Small intestine (tissue), 7 donors: ENCODE measurements at regions not wholly inside any gene's neighbourhood (a gene's known extent, or its start where the extent isn't known, plus 50 kb on each side); places are given as distances from the start of the nearest gene placed in this dataset.

Experiments used
- DNase-seq, 2 donors: peaks; one replicate each; pipeline versions ENCODE4 v3.0.0 to v3.0.0-alpha.2; 2013
- FAIRE-seq: peaks from 2 replicates; lab custom pipeline; 2012; peaks lifted over from hg19 to GRCh38; lab: Jason Lieb, UNC
- H3K27ac ChIP-seq, 3 donors: one replicate each; pipeline ENCODE4 v1.5.1; 2013; ENCODE audit warnings: low read length in 2 of 3, mild to moderate bottlenecking in 2 of 3, control low read depth in 1 of 3, inconsistent platforms in 1 of 3, low read depth in 1 of 3, moderate library complexity in 1 of 3
- H3K27me3 ChIP-seq, 3 donors: one replicate each; pipeline ENCODE4 v1.6.1; 2013; ENCODE audit warnings: low read length in 3 of 3, inconsistent platforms in 1 of 3; ENCODE audit not compliant: control insufficient read depth in 3 of 3, insufficient read depth in 3 of 3
- H3K36me3 ChIP-seq, 3 donors: one replicate each; pipeline ENCODE4 v1.6.1; 2013; ENCODE audit warnings: low read length in 3 of 3, inconsistent platforms in 1 of 3, low read depth in 1 of 3, mild to moderate bottlenecking in 1 of 3, moderate library complexity in 1 of 3; ENCODE audit not compliant: control insufficient read depth in 3 of 3, insufficient read depth in 2 of 3
- H3K4me1 ChIP-seq, 3 donors: one replicate each; pipeline ENCODE4 v1.6.1; 2013; ENCODE audit warnings: low read length in 2 of 3, inconsistent platforms in 1 of 3, low read depth in 1 of 3, mild to moderate bottlenecking in 1 of 3, moderate library complexity in 1 of 3; ENCODE audit not compliant: control insufficient read depth in 3 of 3, insufficient read depth in 2 of 3
- H3K4me3 ChIP-seq, 3 donors: one replicate each; pipeline ENCODE4 v1.5.1; 2013; ENCODE audit warnings: low read length in 3 of 3, control low read depth in 1 of 3, inconsistent platforms in 1 of 3, low read depth in 1 of 3, mild to moderate bottlenecking in 1 of 3, moderate library complexity in 1 of 3
- H3K9me3 ChIP-seq, 2 donors: one replicate each; pipeline ENCODE4 v1.6.1; 2013; ENCODE audit warnings: low read depth in 1 of 2, low read length in 1 of 2; ENCODE audit not compliant: control insufficient read depth in 2 of 2, insufficient read depth in 1 of 2
- WGBS, 3 donors: extraction: QIAGEN DNeasy Blood & Tissue Kit; methylation state at CpG; one replicate each; pipeline ENCODE4 v1.1.7; 2013; 5-methylcytosine and 5-hydroxymethylcytosine counted together
- donor health status: healthy with polysubstance abuse.
- donor health status: control.
- donor health status: control.
- donor health status: Bipolar disorder and iron deficiency.
- donor health status: healthy.

GRCh38 chr18:51778115-51778514 is 561.9 kb upstream of the DCC start:
- DNase-seq (no peak), FAIRE-seq (no peak)
- H3K4me1 ChIP-seq, result no peaks in the 10 kb centered on the region
- no peak overlapping the region for H3K4me3 ChIP-seq
- no peak overlapping the region for H3K27ac ChIP-seq
- no peaks in the 10 kb centered on the region for H3K9me3 ChIP-seq
- WGBS, 3 donors, result 65 to 74% (median 68%) methylated on average over 4 of the region's 4 CpGs
- no peaks in the 10 kb centered on the region for H3K36me3 ChIP-seq
- no peaks in the 10 kb centered on the region for H3K27me3 ChIP-seq

- Histone ChIP-seq H3K4me3 (no peak overlapping the region), H3K4me1 (no peaks in the 10 kb centered on the region), H3K9me3 (no peaks in the 10 kb centered on the region), H3K27ac (no peak overlapping the region), H3K27me3 (no peaks in the 10 kb centered on the region), H3K36me3 (no peaks in the 10 kb centered on the region)
- DNase-seq (no peak), FAIRE-seq (no peak)
- WGBS, 3 donors, result 70 to 91% (median 79%) methylated on average over 1 of the region's 1 CpG
Measured at GRCh38 chr18:51789871-51790270, 550.1 kb upstream of the DCC start.

GRCh38 chr18:51801514-51801913 is 538.5 kb upstream of the DCC start:
- Histone ChIP-seq H3K4me3 (no peak overlapping the region), H3K36me3 (no peaks in the 10 kb centered on the region), H3K27me3 (no peaks in the 10 kb centered on the region), H3K4me1 (no peaks in the 10 kb centered on the region), H3K9me3 (no peaks in the 10 kb centered on the region), H3K27ac (no peak overlapping the region)
- DNase-seq (no peak), FAIRE-seq (no peak)
- WGBS, 3 donors, result 81 to 95% (median 84%) methylated on average over 1 of the region's 1 CpG

- Histone ChIP-seq H3K36me3 (no peaks in the 10 kb centered on the region), H3K27ac (no peak overlapping the region), H3K4me1 (no peaks in the 10 kb centered on the region), H3K27me3 (no peaks in the 10 kb centered on the region), H3K4me3 (no peak overlapping the region), H3K9me3 (no peaks in the 10 kb centered on the region)
- FAIRE-seq (no peak), DNase-seq (no peak)
- 86 to 95% (median 89%) methylated on average over 4 of the region's 4 CpGs for WGBS, 3 donors
Measured at GRCh38 chr18:51802569-51803428, 537.2 kb upstream of the DCC start.

- Histone ChIP-seq H3K4me1 (no peaks in the 10 kb centered on the region), H3K36me3 (no peaks in the 10 kb centered on the region), H3K9me3 (no peaks in the 10 kb centered on the region), H3K4me3 (no peak overlapping the region), H3K27me3 (no peaks in the 10 kb centered on the region), H3K27ac (no peak overlapping the region)
- no peak for FAIRE-seq
- DNase-seq, result no peak
- WGBS, 3 donors, result 62 to 92% (median 88%) methylated on average over 2 of the region's 2 CpGs
Measured at GRCh38 chr18:51807336-51807735, 532.7 kb upstream of the DCC start.

GRCh38 chr18:51811883-51812282 is 528.1 kb upstream of the DCC start:
- Histone ChIP-seq H3K27me3 (no peaks in the 10 kb centered on the region), H3K9me3 (no peaks in the 10 kb centered on the region), H3K36me3 (no peaks in the 10 kb centered on the region), H3K4me3 (no peak overlapping the region), H3K27ac (no peak overlapping the region), H3K4me1 (no peaks in the 10 kb centered on the region)
- no peak for DNase-seq
- FAIRE-seq, result no peak
- WGBS, 3 donors, result 74 to 86% (median 84%) methylated on average over 2 of the region's 2 CpGs

GRCh38 chr18:51813740-51814139 is 526.3 kb upstream of the DCC start:
- H3K27ac ChIP-seq, result no peak overlapping the region
- H3K4me3 ChIP-seq, result no peak overlapping the region
- no peaks in the 10 kb centered on the region for H3K4me1 ChIP-seq
- 85 to 89% (median 87%) methylated on average over 2 of the region's 2 CpGs for WGBS, 3 donors
- no peaks in the 10 kb centered on the region for H3K36me3 ChIP-seq
- no peaks in the 10 kb centered on the region for H3K9me3 ChIP-seq
- H3K27me3 ChIP-seq, result no peaks in the 10 kb centered on the region
- FAIRE-seq (no peak), DNase-seq (no peak)

- Histone ChIP-seq H3K9me3 (no peaks in the 10 kb centered on the region), H3K36me3 (no peaks in the 10 kb centered on the region), H3K27ac (no peak overlapping the region), H3K4me3 (no peak overlapping the region), H3K4me1 (no peaks in the 10 kb centered on the region), H3K27me3 (no peaks in the 10 kb centered on the region)
- 61 to 83% (median 81%) methylated on average over 1 of the region's 1 CpG for WGBS, 3 donors
- DNase-seq, result no peak
- FAIRE-seq, result no peak
Measured at GRCh38 chr18:51821610-51822009, 518.4 kb upstream of the DCC start.

- WGBS, 3 donors, result 35 to 48% (median 38%) methylated on average over 2 of the region's 2 CpGs
- H3K27ac ChIP-seq, result no peak overlapping the region
- no peak overlapping the region for H3K4me3 ChIP-seq
- DNase-seq (no peak), FAIRE-seq (no peak)
- H3K27me3 ChIP-seq, result no peaks in the 10 kb centered on the region
- no peaks in the 10 kb centered on the region for H3K36me3 ChIP-seq
- no peaks in the 10 kb centered on the region for H3K9me3 ChIP-seq
- no peaks in the 10 kb centered on the region for H3K4me1 ChIP-seq
Measured at GRCh38 chr18:51824746-51825145, 515.3 kb upstream of the DCC start.
